ENCODE measurements at regions not wholly inside any gene's neighbourhood (a gene's known extent, or its start where the extent isn't known, plus 50 kb on each side); places are given as distances from the start of the nearest gene placed in this dataset.

- TF ChIP-seq ZFX (IDR thresholded peaks at IDR 0.05) (no peak), CTCF (conservative IDR thresholded peaks at IDR 0.05) (no peak)
- H3K27ac ChIP-seq = no peak overlapping the region
Observed at GRCh38 chr12:46111715-46112114, 121.3 kb upstream of the SCAF11 start.

GRCh38 chr12:46110928-46111699, 120.7 kb upstream of the SCAF11 start:
- H3K27ac ChIP-seq = no peak overlapping the region
- TF ChIP-seq CTCF (conservative IDR thresholded peaks at IDR 0.05) (peak; percentile 39), ZFX (IDR thresholded peaks at IDR 0.05) (no peak)

- H3K27ac ChIP-seq = no peak overlapping the region
- TF ChIP-seq CTCF (conservative IDR thresholded peaks at IDR 0.05) (no peak), ZFX (IDR thresholded peaks at IDR 0.05) (no peak)
Observed at GRCh38 chr12:46110223-46110611, 119.8 kb upstream of the SCAF11 start.

GRCh38 chr12:46109343-46110222, 119.2 kb upstream of the SCAF11 start:
- H3K27ac ChIP-seq = no peak overlapping the region
- TF ChIP-seq CTCF (conservative IDR thresholded peaks at IDR 0.05) = no peak
- TF ChIP-seq ZFX (IDR thresholded peaks at IDR 0.05) = no peak

GRCh38 chr12:46108721-46109120, 118.3 kb upstream of the SCAF11 start:
- H3K27ac ChIP-seq = no peak overlapping the region
- TF ChIP-seq ZFX (IDR thresholded peaks at IDR 0.05) (no peak), CTCF (conservative IDR thresholded peaks at IDR 0.05) (no peak)

GRCh38 chr12:46107591-46107990, 117.2 kb upstream of the SCAF11 start:
- TF ChIP-seq CTCF (conservative IDR thresholded peaks at IDR 0.05) (no peak), ZFX (IDR thresholded peaks at IDR 0.05) (no peak)
- no peak overlapping the region for H3K27ac ChIP-seq

GRCh38 chr12:46105735-46106134, 115.4 kb upstream of the SCAF11 start:
- TF ChIP-seq CTCF (conservative IDR thresholded peaks at IDR 0.05) = no peak
- no peak for TF ChIP-seq ZFX (IDR thresholded peaks at IDR 0.05)
- no peak overlapping the region for H3K27ac ChIP-seq

All from C4-2B (cell line).